ENCODE measurements at regions not wholly inside any gene's neighbourhood (a gene's known extent, or its start where the extent isn't known, plus 50 kb on each side); places are given as distances from the start of the nearest gene placed in this dataset.

DNA sequence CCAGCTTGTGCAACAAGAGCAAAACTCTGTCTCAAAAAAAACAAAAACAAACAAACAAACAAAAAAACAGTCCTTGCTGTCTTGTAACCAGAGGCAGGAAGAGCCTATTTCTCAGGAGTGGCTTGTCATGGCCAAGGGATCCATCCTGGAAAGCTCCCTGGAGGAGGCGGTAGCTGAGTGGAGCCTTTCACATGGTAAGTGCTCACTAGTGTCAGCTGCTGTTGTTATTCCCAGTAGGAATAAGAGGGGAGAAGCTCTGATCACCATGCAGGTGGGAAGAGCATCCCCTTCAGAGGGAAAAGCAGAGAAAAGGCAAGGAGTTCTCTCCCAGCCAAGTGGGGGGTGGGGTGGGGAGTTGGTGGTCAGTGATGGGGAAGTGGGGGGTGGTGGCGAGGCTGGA is 54.6 kb upstream of the WNT7B start:
- TF ChIP-seq, protein P1, sequence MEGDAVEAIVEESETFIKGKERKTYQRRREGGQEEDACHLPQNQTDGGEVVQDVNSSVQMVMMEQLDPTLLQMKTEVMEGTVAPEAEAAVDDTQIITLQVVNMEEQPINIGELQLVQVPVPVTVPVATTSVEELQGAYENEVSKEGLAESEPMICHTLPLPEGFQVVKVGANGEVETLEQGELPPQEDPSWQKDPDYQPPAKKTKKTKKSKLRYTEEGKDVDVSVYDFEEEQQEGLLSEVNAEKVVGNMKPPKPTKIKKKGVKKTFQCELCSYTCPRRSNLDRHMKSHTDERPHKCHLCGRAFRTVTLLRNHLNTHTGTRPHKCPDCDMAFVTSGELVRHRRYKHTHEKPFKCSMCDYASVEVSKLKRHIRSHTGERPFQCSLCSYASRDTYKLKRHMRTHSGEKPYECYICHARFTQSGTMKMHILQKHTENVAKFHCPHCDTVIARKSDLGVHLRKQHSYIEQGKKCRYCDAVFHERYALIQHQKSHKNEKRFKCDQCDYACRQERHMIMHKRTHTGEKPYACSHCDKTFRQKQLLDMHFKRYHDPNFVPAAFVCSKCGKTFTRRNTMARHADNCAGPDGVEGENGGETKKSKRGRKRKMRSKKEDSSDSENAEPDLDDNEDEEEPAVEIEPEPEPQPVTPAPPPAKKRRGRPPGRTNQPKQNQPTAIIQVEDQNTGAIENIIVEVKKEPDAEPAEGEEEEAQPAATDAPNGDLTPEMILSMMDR (IDR thresholded peaks at IDR 0.05; ENCODE audit: low read length): no peak
- no peak for TF ChIP-seq EZH2 (IDR thresholded peaks at IDR 0.05; ENCODE audit: borderline replicate concordance, low read length)

Measured in OCI-LY1 (cell line).